Chondrocyte (in vitro differentiated cells): ENCODE measurements at regions not wholly inside any gene's neighbourhood (a gene's known extent, or its start where the extent isn't known, plus 50 kb on each side); places are given as distances from the start of the nearest gene placed in this dataset.
"Not testable (repeated sequence)": the region's sequence is repeated elsewhere in the genome, so short reads cannot be mapped to it uniquely, and the experiment has no call there.

ENCODE experiments used
- DNase-seq: peaks from one replicate; pipeline ENCODE4 v3.0.0; 2021; ENCODE audit warnings: mixed read lengths, low spot score
- H3K27ac Mint-ChIP-seq: one replicate; pipeline ENCODE4 v1.8.0; 2021; ENCODE audit warnings: mild to moderate bottlenecking, moderate library complexity, mixed read lengths; ENCODE audit not compliant: unreplicated experiment
- H3K27me3 Mint-ChIP-seq: 2 replicates; pipeline ENCODE4 v1.8.0; 2021; ENCODE audit warnings: low read depth, mixed read lengths
- H3K36me3 Mint-ChIP-seq: 2 replicates; pipeline ENCODE4 v1.8.0; 2021; ENCODE audit warnings: low read depth, mixed read lengths
- H3K4me1 Mint-ChIP-seq: 2 replicates; pipeline ENCODE4 v1.8.0; 2021; ENCODE audit warnings: low read depth, mild to moderate bottlenecking, mixed read lengths
- H3K4me3 Mint-ChIP-seq: one replicate; pipeline ENCODE4 v1.8.0; 2021; ENCODE audit warnings: mild to moderate bottlenecking, moderate library complexity, mixed read lengths; ENCODE audit not compliant: unreplicated experiment
- H3K9me3 Mint-ChIP-seq: 2 replicates; pipeline ENCODE4 v1.8.0; 2021; ENCODE audit warnings: low read depth, mixed read lengths
- TF ChIP-seq, protein P1 (sequence below): fragments of 200-600 bp; sonication (generic); IDR thresholded peaks from 2 replicates; pipeline ENCODE4 v1.5.0; 2021; ENCODE audit warnings: antibody characterized with exemption, mild to moderate bottlenecking, moderate library complexity

GRCh38 chr16:9663588-9663987 is 518.6 kb downstream of the GRIN2A start:
- DNase-seq, result no peak
- Mint-ChIP-seq H3K27me3 (no peaks in the 10 kb centered on the region), H3K9me3 (peaks cover 8% of the 10 kb centered on the region), H3K4me3 (no peak overlapping the region), H3K4me1 (no peaks in the 10 kb centered on the region), H3K27ac (no peak overlapping the region), H3K36me3 (no peaks in the 10 kb centered on the region)
- TF ChIP-seq, protein P1, sequence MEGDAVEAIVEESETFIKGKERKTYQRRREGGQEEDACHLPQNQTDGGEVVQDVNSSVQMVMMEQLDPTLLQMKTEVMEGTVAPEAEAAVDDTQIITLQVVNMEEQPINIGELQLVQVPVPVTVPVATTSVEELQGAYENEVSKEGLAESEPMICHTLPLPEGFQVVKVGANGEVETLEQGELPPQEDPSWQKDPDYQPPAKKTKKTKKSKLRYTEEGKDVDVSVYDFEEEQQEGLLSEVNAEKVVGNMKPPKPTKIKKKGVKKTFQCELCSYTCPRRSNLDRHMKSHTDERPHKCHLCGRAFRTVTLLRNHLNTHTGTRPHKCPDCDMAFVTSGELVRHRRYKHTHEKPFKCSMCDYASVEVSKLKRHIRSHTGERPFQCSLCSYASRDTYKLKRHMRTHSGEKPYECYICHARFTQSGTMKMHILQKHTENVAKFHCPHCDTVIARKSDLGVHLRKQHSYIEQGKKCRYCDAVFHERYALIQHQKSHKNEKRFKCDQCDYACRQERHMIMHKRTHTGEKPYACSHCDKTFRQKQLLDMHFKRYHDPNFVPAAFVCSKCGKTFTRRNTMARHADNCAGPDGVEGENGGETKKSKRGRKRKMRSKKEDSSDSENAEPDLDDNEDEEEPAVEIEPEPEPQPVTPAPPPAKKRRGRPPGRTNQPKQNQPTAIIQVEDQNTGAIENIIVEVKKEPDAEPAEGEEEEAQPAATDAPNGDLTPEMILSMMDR, result no peak

DNA sequence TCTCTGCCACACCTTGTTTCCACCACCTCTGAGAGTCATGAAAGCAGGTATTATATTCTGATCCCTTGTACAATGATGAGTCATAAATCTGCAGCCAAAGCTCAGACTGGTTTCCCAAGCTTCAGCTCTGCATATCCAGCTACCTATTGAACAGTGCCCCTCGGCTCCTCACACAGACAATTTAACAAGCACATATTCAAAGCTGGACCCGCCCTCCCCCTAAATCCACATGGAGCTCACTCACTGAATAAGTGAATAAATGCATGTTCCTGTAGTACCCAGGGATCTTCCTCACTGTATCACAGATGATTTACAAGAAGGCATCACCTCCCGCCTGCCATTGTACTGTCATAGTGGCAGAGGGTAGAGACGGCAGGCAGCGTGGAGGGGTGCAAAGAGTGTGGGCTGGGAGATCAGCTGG is 516.4 kb downstream of the GRIN2A start:
- TF ChIP-seq, protein P1, result no peak

GRCh38 chr16:9666834-9667480 is 515.3 kb downstream of the GRIN2A start:
- no peak overlapping the region for H3K27ac Mint-ChIP-seq
- DNase-seq, result no peak
- no peaks in the 10 kb centered on the region for H3K4me1 Mint-ChIP-seq
- H3K4me3 Mint-ChIP-seq, result no peak overlapping the region
- no peaks in the 10 kb centered on the region for H3K27me3 Mint-ChIP-seq
- no peaks in the 10 kb centered on the region for H3K36me3 Mint-ChIP-seq
- peaks cover 8% of the 10 kb centered on the region for H3K9me3 Mint-ChIP-seq
- TF ChIP-seq, protein P1, result no peak

More for the DNA sequence above, 516.4 kb downstream of the GRIN2A start:
- Mint-ChIP-seq H3K9me3 (peaks cover 8% of the 10 kb centered on the region), H3K27ac (no peak overlapping the region), H3K4me1 (no peaks in the 10 kb centered on the region), H3K4me3 (no peak overlapping the region), H3K36me3 (no peaks in the 10 kb centered on the region), H3K27me3 (no peaks in the 10 kb centered on the region)
- DNase-seq, result no peak

- Mint-ChIP-seq H3K27me3 (peaks cover 6% of the 10 kb centered on the region), H3K4me3 (no peak overlapping the region), H3K4me1 (no peaks in the 10 kb centered on the region), H3K9me3 (peaks cover under 1% of the 10 kb centered on the region), H3K36me3 (no peaks in the 10 kb centered on the region), H3K27ac (no peak overlapping the region)
- DNase-seq, result no peak
- TF ChIP-seq, protein P1, result no peak
These were observed 512.2 kb downstream of the GRIN2A start for GRCh38 chr16:9670033-9670432.

DNA sequence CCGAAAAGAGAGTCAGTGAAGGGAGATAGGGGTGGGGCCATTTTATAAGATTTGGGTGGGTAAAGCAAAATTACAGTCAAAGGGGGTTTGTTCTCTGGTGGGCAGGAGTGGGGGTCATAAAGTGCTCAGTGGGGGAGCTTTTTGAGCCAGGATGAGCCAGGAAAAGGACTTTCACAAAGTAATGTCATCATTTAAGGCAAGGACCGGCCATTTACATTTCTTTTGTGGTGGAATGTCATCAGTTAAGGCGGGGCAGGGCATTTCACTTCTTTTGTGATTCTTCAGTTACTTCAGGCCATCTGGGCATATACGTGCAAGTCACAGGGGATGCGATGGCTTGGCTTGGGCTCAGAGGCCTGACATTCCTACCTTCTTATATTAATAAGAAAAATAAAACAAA is 511.6 kb downstream of the GRIN2A start:
- H3K9me3 Mint-ChIP-seq, H3K4me1 Mint-ChIP-seq, DNase-seq, H3K27ac Mint-ChIP-seq, H3K36me3 Mint-ChIP-seq, H3K4me3 Mint-ChIP-seq: not testable (repeated sequence)
- H3K27me3 Mint-ChIP-seq, result peaks cover 11% of the 10 kb centered on the region

DNA sequence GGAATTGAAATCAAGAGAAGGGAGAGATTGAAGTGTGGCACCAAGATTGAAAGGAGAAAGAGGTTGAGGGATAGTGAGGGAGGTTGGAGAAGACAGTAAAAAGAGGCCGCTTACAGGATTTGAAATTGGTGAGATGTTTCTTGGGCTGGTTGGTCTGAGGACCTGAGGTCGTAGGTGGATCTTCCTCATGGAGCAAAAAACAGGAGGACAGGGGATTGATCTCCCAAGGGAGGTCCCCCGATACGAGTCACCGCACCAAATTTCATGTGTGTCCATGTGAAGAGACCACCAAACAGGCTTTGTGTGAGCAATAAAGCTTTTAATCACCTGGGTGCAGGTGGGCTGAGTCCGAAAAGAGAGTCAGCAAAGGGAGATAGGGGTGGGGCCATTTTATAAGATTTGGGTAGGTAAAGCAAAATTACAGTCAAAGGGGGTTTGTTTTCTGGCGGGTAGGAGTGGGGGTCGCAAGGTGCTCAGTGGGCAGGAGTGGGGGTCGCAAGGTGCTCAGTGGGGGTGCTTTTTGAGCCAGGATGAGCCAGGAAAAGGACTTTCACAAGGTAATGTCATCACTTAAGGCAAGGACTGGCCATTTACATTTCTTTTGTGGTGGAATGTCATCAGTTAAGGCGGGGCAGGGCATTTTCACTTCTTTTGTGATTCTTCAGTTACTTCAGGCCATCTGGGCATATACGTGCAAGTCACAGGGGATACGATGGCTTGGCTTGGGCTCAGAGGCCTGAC is 505.5 kb downstream of the GRIN2A start:
- not testable (repeated sequence) for H3K36me3 Mint-ChIP-seq, DNase-seq, H3K27ac Mint-ChIP-seq, H3K4me1 Mint-ChIP-seq, H3K9me3 Mint-ChIP-seq, H3K4me3 Mint-ChIP-seq
- H3K27me3 Mint-ChIP-seq, result peaks cover 26% of the 10 kb centered on the region
